Dermis microvascular lymphatic vessel endothelial cell (primary cell): ENCODE measurements at regions not wholly inside any gene's neighbourhood (a gene's known extent, or its start where the extent isn't known, plus 50 kb on each side); places are given as distances from the start of the nearest gene placed in this dataset.
"Not testable (repeated sequence)": the region's sequence is repeated elsewhere in the genome, so short reads cannot be mapped to it uniquely, and the experiment has no call there.

Experiments used
- DNase-seq, 2 donors: peaks; one replicate each; pipeline versions ENCODE4 v3.0.0 to v3.0.0-alpha.2; 2010; ENCODE audit warnings: low read depth in 2 of 2

GRCh38 chr15:81901319-81901718 is 144.5 kb downstream of the MEX3B start:
- DNase-seq: no peak

DNA sequence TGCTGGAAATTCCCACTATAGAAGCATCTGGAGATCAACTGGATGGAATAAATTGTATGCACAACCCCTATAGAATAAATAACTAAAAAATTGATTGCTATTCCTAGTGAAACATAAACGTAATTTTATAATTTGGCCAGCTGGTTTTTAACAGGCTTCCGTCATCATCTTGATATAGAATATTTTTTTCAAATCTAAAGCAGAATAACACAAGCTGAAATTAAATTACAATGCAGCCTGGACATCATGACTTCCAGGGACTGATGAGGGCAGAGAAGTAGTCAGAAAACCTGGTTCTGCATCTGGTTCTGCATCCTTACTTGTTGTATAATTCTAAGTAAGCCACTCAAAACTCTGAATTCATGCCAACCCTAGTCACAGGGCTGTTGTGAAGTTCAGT is 146.1 kb downstream of the MEX3B start:
- no peak for DNase-seq

DNA sequence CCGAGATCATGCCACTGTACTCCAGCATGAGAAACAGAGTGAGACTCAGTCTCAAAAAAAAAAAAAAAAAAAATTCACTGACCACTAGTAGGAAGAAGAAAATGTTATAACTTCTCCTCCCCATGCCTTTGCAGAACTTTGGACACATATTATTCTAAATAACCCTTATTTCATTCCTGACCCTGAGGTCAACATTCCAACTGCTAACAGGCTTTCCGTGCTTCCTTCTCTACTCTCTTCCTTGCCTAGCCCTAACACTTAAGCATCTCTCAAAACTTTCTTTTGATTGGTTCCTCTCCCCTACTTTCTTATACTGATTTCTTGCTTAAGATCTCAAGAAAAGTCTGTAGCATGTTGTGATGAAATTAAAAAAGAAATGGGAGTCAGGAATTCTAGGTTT is 146.8 kb downstream of the MEX3B start:
- DNase-seq: no peak

DNA sequence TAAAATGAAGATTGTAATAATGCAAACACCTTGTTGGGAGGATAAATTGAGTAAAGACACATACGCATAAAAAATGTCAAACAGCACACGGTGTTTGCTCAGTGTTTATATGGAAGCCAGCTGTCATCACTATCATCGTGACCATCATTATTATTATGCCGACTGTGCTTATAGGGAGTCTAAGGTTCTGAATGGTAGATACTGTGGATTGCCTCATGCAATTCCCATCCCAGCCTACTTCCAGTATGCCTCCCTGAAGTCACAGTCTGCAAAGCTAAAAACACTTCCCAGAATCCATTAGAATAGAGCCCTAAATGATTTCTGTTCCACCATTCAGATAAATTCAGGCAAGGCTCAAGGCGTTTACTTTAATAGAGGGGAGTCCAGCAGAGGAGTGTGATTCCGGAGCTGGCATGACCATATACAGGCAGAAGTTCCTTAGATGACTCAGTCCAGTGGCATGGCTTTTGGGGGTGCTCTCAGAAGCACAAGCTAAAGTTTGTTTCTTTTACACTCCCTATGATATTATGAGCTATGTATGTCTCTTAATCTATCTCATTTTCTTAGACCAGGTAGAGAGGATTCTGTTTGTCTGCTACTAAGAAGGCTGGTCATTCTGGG is 148.7 kb downstream of the MEX3B start:
- DNase-seq: no peak

- no peak for DNase-seq
Measured at GRCh38 chr15:81896356-81896755, 149.5 kb downstream of the MEX3B start.

DNA sequence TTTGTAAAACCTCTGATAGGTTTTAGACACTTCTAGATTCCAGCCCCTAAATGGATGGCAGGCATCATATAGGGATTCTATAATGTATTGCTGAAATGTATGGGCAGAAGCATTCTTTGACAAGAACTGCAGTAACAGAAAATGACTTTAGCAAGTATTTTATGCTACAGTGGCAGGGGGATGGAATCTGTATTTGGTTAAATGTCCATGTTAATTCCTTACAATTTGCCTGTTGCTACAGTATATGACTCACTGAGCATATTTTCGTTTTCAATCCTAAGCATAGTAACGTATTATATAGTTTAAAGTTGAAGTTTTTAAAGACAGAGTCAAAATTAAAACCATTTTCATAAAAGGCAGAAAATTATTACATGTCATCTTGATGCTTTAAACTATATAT is 150.1 kb downstream of the MEX3B start:
- DNase-seq: no peak

- DNase-seq: no peak
Measured at GRCh38 chr15:81894061-81894460, 151.8 kb downstream of the MEX3B start.

DNA sequence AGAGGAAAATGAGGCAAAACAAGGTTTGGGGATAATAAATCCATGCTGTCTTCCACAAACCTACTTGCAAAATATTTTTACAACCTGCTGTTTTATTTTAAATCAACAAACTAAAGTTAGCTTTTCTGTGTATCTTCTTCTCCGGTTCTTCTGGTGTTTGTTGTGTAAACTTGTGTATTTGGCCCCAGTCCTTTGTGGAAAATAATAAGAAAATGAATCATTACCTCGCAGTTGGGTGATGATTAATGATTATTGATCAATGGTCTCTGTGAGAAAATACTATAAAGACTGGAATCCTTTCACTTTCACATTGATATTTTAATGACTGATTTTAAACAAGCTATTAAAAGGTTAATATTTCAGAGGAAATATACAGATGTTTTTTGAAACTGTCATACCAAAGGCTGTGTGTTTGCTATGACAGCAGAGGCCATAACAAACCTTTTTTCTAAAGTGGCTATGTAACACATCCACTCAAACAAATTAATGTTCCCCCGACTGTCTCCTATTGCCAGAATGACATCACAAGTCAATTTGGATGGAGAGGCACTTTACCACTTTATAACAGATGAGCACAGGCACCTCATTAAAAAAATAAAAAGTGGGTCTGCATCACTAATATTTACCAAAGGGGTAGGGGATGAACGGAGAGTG is 152.5 kb downstream of the MEX3B start:
- no peak for DNase-seq

DNA sequence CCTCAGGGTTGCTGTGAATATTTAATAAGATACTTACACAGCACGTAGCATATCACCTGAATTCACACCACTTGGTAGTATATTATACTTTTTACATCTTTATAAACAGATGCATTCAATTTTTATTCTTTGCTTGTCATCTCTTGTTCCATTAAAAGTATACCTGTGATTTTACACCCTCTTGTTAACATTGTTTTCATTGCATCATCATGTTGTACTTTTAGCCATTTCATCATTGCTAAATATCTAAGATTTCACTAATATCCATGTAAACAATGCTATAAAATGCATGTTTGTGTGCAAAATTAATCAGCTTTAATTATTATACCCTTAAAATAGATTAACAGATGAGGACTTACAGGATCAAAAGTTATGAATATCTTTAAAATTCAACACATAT is 155.3 kb downstream of the MEX3B start:
- DNase-seq: no peak

GRCh38 chr15:81889485-81889881 is 156.3 kb downstream of the MEX3B start:
- no peak for DNase-seq

GRCh38 chr15:81888748-81889484 is 156.9 kb downstream of the MEX3B start:
- no peak for DNase-seq

DNA sequence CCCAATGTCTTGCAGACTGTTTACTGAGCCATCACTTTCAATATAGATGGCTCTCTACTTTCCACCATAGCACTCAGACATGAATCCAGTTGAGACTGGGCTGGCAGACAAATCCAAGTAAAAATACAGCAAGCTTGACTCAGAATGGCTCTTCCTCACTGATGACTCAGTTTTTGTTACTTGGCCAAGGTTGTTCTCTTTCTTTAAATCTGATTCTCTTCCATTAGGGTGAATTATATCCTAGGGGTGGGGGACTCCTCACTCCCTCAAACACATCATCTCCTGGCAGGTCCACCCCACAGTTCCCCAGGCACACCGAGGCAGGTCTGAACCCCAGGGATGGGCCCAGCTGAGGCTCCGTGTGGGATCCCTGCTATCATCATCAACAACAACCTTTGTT is 157.9 kb downstream of the MEX3B start:
- no peak for DNase-seq

- not testable (repeated sequence) for DNase-seq
Measured at GRCh38 chr15:81887188-81887587, 158.6 kb downstream of the MEX3B start.

GRCh38 chr15:81886591-81886990 is 159.2 kb downstream of the MEX3B start:
- no peak for DNase-seq

- DNase-seq: no peak
Measured at GRCh38 chr15:81886080-81886479, 159.7 kb downstream of the MEX3B start.

- DNase-seq: no peak
Measured at GRCh38 chr15:81885135-81885534, 160.7 kb downstream of the MEX3B start.

DNA sequence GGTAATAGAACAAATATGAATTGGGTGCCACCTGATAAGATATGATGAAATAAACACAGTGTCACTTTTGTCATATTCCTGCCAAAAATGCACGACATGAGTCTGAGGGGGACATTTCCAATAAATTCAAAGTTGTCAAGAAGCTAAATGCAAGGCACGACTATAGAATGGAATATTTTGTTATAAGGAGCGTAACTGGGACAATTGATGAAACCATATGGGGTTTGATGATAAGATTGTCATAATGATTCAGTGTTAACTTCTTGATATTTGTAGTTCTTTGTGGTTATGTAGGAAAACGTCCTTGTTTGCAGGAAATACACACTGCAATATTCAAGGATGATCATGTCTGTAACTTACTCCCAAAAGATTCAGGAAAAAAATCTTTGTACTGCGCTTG is 163.3 kb downstream of the MEX3B start:
- DNase-seq: no peak

- DNase-seq: no peak
Measured at GRCh38 chr15:81880833-81881232, 165.0 kb downstream of the MEX3B start.

- no peak for DNase-seq
Measured at GRCh38 chr15:81880314-81880713, 165.5 kb downstream of the MEX3B start.

DNA sequence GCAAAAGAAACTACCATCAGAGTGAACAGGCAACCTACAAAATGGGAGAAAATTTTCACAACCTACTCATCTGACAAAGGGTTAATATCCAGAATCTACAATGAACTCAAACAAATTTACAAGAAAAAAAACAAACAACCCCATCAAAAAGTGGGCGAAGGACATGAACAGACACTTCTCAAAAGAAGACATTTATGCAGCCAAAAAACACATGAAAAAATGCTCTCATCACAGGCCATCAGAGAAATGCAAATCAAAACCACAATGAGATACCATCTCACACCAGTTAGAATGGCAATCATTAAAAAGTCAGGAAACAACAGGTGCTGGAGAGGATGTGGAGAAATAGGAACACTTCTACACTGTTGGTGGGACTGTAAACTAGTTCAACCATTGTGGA is 170.1 kb downstream of the MEX3B start:
- DNase-seq: not testable (repeated sequence)

GRCh38 chr15:81870746-81871106 is 175.1 kb downstream of the MEX3B start:
- DNase-seq: not testable (repeated sequence)

GRCh38 chr15:81870062-81870745 is 175.6 kb downstream of the MEX3B start:
- DNase-seq: not testable (repeated sequence)
